Dedifferentiated amniotic fluid mesenchymal stem cell (primary cell): ENCODE measurements at regions not wholly inside any gene's neighbourhood (a gene's known extent, or its start where the extent isn't known, plus 50 kb on each side); places are given as distances from the start of the nearest gene placed in this dataset.
"Not testable (repeated sequence)": the region's sequence is repeated elsewhere in the genome, so short reads cannot be mapped to it uniquely, and the experiment has no call there.

ENCODE experiments used
- DNase-seq: peaks from one replicate; pipeline ENCODE4 v3.0.0-alpha.2; 2016; ENCODE audit errors: extremely low spot score

DNA sequence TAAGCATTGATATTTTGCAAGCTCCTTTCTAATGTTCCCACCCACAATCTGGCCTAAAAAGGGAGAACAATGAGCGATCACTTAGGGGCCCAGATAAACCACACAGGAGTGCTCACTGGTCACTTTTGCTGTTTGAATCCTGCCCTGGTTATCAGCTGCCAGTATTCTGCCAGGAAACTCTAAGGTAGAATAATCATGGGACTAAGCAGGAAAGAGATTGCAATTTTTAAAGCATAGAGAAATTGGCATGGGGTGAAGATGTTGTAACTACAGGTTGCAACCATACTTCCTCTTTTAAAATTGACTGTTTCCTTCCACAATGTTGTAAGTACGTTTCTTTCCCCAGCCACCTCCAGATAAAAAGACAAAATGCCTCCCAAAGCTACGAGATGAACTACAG, 251.2 kb upstream of the CDH11 start:
- no peak for DNase-seq

DNA sequence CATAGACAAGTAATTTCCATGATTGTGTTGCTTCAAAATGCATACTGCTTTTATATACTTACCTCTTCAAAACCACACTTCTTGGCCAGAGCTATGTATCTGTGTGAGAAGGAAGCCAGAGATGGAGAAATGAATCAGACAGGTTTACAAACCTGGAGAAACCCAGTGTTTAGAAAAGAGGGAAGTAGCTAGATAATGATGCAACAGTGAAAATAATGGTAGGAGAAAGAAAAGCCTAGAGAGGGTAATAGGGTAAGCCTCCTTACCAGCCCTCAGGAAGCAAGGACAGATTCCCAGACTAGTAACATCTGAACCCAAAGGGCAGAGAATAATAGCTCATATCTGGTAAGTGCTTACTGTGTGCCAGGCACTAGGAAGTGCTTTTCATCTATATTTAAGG, 250.3 kb upstream of the CDH11 start:
- DNase-seq: no peak

DNA sequence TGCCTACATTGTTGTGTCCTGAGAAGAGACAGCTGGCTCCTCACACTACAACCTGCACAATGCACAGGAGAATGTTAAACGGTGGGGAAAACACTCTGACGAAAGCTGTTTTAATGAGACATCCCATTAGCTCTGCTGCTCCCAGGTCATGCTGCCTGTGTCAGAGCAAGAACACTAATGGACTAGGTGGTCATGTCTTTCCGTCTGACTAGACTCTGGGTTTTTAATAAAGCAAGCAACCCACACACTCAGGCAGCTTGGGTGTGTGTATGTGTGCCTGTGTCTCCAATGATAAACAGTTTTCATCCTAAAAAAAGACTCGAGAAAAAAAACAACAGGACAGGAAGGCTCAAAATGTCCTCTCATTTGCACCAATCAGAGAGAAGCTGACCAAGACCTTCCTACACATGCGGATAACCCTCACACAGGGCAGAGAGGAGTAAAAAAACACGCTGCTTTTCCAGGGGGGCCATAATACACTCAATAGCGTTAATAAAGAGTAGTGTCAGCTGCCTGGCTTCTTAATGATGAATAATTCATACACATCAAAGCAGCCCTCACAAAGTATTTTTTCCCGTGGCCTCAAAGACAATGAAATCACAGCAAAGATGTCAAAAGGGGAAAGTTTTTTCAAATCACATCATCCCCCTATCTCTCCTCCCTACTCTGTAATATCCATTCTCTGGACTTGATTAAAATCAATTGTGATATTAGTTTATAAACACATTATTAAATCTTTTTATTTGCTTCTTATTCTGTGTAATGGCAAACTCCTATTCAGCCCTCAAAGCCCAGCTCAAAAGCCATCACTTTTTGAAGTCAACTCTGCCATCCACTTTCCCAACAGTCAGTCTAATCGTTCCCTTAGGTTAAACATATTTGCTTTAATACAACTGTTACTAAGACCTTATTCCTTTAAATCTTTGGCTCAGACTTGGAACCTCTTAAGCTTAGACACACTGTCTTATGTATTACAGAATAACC, 244.2 kb upstream of the CDH11 start:
- DNase-seq: no peak

- not testable (repeated sequence) for DNase-seq
Measured at GRCh38 chr16:65356721-65357120, 234.9 kb upstream of the CDH11 start.

DNA sequence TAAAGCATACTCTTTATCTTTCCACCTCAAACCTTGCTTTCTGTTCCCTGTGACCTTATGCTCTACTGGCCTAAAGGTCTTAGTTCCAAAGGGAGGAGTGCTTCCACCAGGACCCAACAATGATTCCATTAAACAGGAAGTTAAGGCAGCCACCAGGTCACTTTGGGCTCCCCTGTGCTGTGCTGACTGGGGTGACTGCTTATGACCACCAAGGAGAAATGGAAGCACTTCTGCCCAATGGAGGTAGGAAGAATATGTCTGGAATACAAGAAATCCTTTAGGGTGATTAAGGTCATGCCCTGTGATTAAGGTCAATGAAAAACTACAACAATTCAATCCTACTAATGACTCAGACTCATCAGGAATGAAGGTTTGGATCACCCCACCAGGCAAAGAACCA, 233.8 kb upstream of the CDH11 start:
- DNase-seq: no peak

DNA sequence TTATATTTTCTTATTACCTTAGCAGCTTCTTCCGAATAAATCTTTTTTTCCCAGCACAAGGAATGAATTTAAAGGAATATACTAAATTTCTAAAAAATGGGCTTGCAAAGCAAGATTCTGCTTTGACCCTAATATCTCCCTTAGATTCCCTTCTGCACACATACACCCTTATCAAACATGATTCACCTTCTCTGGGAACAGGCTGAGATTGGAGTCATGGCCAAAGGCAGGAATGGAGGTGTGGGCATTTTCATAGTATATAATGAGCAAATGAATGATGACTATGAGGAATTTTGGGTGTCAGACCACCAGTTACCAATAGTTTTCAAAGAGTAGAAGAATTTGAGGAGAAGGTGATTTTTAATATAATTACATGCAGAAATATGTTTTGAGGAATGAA, 231.3 kb upstream of the CDH11 start:
- no peak for DNase-seq

- no peak for DNase-seq
Measured at GRCh38 chr16:65349626-65350025, 227.8 kb upstream of the CDH11 start.

GRCh38 chr16:65343556-65343955, 221.7 kb upstream of the CDH11 start:
- DNase-seq: no peak

DNA sequence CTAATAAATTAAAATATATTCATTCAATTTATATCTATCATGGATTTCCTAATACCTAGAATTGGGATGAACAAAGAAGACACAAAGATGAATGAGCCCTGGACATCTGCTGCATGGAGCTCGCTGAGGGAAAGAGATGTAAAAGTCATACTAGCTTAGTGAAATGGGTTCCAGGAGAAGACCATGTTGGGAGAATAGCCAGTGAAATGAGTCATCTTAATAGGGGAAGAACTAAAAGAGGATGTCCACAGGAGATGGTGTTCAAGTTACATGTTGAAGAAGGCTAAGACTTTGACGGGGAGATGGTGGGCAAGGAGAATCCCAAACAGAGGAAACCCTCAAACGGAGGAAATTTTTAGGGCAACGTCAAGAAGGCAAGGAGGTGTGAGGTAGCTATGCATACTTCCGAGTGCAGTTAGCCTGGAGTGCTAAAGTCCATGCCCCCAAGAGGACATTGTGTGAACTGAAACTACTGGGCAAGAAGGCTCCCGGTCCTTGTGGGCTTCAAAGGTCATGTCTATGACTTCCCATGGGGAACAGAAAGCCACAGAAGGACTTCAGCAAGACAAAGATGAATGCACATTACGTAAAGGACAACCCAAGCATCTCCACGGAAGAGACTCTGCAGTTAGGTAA, 220.5 kb upstream of the CDH11 start:
- DNase-seq: no peak

GRCh38 chr16:65339062-65339461, 217.2 kb upstream of the CDH11 start:
- no peak for DNase-seq

- no peak for DNase-seq
Measured at GRCh38 chr16:65336160-65336559, 214.3 kb upstream of the CDH11 start.

DNA sequence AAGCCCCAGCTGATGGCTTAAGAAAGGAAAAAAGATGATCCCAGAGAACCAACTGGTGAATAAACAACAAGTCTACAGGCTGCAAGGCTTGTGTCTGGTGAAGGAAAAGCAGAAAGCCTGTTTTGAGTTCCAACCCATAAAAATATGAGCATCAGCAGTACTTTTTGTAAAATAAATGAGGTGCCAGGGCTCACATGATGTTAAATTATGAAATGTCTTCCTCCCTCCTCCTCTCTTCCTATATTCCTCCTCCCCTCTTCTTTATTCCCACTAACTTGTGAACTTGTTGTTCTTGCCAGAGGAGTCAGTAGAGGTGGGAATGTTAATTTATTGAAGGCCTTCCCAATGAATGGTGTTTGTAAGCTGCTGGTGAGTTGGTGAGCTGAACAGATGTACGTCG, 212.2 kb upstream of the CDH11 start:
- DNase-seq: no peak

GRCh38 chr16:65333283-65333682, 211.4 kb upstream of the CDH11 start:
- DNase-seq: no peak

DNA sequence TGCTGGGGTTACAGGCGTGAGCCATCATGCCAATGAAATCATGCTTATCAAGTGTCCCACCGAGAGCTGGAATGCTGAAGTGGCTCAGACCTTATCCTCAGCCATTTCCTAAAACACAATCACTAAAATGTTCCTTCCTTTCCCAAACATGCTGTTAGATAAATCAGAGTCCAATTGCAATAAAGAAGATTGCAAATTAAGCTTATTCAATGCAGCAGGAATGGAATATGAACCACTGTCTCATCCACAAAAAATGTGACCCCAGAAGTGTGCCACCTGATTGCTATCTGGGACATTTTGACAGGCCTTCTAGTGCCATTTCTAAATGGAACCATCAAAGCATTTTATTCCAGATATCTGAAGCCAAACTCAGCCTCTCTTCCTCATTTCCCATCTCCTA, 205.5 kb upstream of the CDH11 start:
- no peak for DNase-seq

DNA sequence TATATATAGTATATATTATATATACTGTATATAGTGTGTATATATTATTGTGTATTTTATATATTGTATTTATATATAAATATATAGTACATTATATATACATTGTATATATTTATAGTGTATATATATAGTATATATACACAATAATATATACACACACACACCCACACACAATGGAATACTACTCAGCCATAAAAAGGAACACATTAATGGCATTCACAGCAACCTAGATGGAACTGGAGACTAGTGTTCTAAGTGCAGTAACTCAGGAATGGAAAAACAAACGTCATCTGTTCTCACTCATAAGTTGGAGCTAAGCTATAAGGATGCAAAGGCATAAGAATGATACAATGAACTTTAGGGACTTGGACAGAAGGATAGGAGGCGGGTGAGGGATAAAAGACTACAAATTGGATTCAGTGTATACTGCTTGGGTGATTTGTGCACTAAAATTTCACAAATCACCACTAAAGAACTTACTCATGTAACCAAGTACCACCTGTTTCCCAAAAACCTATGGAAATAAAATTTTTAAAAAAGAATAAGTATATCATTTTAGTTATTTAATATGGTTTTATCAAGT, 201.9 kb upstream of the CDH11 start:
- no peak for DNase-seq

GRCh38 chr16:65319621-65320231, 197.9 kb upstream of the CDH11 start:
- DNase-seq: no peak

DNA sequence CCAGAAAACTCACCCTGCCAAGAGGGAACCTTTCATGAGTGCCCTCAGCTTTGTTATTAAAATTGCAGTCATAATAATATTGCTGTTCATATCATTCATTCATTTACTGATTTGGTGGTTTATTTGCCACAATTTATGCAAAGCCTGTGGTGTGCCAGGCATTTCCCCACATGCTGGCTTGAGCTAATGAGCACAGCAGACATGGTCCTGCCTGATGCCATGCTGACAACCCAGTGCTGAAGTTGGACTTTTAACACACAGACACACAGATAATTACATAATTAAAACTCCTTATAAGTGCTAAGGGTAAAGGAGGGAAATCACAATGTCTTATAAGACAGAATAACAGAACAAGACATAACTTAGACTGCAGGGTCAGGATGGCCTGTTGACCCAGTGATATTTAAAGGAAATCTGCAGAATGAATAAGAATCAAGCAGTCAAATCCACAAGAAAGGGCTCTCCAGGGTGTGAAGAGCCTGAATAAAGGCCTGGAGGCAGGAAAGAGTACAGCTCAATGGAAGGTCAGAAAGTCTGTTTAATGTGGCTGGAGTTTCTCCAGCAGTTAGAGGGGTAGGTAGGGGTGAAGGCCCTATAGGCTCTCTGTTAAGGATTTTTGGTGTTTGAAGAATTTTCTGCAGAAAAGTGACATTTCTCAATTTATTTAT, 196.9 kb upstream of the CDH11 start:
- no peak for DNase-seq

GRCh38 chr16:65318138-65318537, 196.3 kb upstream of the CDH11 start:
- no peak for DNase-seq

- no peak for DNase-seq
Measured at GRCh38 chr16:65316808-65317207, 194.9 kb upstream of the CDH11 start.

DNA sequence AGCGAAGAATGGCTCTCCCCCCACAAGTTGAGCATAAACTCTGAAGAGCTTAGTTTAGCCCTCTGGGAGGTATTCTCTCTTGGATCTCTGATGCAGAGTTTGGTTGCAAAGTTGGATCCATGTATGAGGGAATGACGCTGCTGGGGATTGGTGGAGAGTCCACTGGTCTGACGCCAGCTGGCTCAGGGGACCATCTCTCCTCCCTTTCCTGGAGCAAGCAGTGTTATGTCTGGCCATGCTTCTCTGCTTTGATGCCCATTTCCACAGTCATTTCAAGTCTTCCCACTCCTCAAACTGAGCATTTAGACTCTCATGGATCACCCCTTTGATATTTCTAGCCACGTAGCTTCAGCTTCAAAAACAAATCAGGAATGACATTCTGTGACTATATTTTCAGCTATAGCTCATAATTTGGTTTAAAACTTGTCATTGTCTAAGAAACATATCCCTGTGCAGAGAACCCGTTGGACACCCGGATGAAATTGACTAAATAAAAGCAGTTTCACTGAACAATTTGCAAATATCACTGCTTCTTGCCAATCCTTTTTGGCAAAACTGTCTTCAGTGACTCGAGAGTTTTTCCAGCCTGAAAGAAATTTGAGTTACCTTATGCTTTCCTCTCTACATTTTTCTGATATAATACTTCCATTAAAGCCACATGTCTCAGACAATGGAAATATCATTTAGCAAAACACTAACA, 193.4 kb upstream of the CDH11 start:
- no peak for DNase-seq

- DNase-seq: no peak
Measured at GRCh38 chr16:65314627-65315008, 192.8 kb upstream of the CDH11 start.
